NCI-H1092 (cell line): ENCODE measurements at regions not wholly inside any gene's neighbourhood (a gene's known extent, or its start where the extent isn't known, plus 50 kb on each side); places are given as distances from the start of the nearest gene placed in this dataset.

Experiments
- DNase-seq: peaks from one replicate; lab custom pipeline; 2025; lab: John Stamatoyannopoulos, UW

- no peak for DNase-seq
Measured at GRCh38 chr9:126556560-126557250, 57.0 kb upstream of the LMX1B start.

- DNase-seq = peak; percentile 19
Measured at GRCh38 chr9:126558051-126558665, 55.6 kb upstream of the LMX1B start.

GRCh38 chr9:126559296-126559695 is 54.4 kb upstream of the LMX1B start:
- no peak for DNase-seq

GRCh38 chr9:126561582-126561981 is 52.1 kb upstream of the LMX1B start:
- no peak for DNase-seq

GRCh38 chr9:126563556-126563955 is 50.2 kb upstream of the LMX1B start:
- no peak for DNase-seq
